Epithelial cell of prostate (primary cell): ENCODE measurements at regions not wholly inside any gene's neighbourhood (a gene's known extent, or its start where the extent isn't known, plus 50 kb on each side); places are given as distances from the start of the nearest gene placed in this dataset.
"Not testable (repeated sequence)": the region's sequence is repeated elsewhere in the genome, so short reads cannot be mapped to it uniquely, and the experiment has no call there.

ENCODE experiments used
- DNase-seq: peaks from one replicate; pipeline ENCODE4 v3.0.0-alpha.2; 2011; ENCODE audit warnings: low read depth, low spot score
- H3K27ac ChIP-seq: fragments of 450-650 bp; 2 replicates; pipeline ENCODE4 v1.5.1; 2017; ENCODE audit warnings: mild to moderate bottlenecking

- H3K27ac ChIP-seq = no peak overlapping the region
- DNase-seq = no peak
These were observed 52.0 kb downstream of the OLIG1 start for GRCh38 chr21:33121715-33122475.

- no peak for DNase-seq
- no peak overlapping the region for H3K27ac ChIP-seq
These were observed 52.6 kb downstream of the OLIG1 start for GRCh38 chr21:33122507-33122906.

- no peak overlapping the region for H3K27ac ChIP-seq
- no peak for DNase-seq
These were observed 53.6 kb downstream of the OLIG1 start for GRCh38 chr21:33123374-33124123.

GRCh38 chr21:33124889-33125288, 54.9 kb downstream of the OLIG1 start:
- H3K27ac ChIP-seq = no peak overlapping the region
- DNase-seq = no peak

- H3K27ac ChIP-seq = no peak overlapping the region
- DNase-seq = no peak
These were observed 55.9 kb downstream of the OLIG1 start for GRCh38 chr21:33125680-33126375.

GRCh38 chr21:33126569-33126968, 56.6 kb downstream of the OLIG1 start:
- DNase-seq = no peak
- no peak overlapping the region for H3K27ac ChIP-seq

GRCh38 chr21:33127154-33127867, 57.4 kb downstream of the OLIG1 start:
- no peak overlapping the region for H3K27ac ChIP-seq
- DNase-seq = no peak

- no peak overlapping the region for H3K27ac ChIP-seq
- DNase-seq = no peak
These were observed 57.9 kb downstream of the OLIG1 start for GRCh38 chr21:33127868-33128242.

- no peak overlapping the region for H3K27ac ChIP-seq
- no peak for DNase-seq
These were observed 58.6 kb downstream of the OLIG1 start for GRCh38 chr21:33128538-33128937.

GRCh38 chr21:33132054-33132453, 62.1 kb downstream of the OLIG1 start:
- DNase-seq = no peak
- no peak overlapping the region for H3K27ac ChIP-seq

- no peak for DNase-seq
- H3K27ac ChIP-seq = no peak overlapping the region
These were observed 64.0 kb downstream of the OLIG1 start for GRCh38 chr21:33133892-33134291.

GRCh38 chr21:33135925-33136324, 66.0 kb downstream of the OLIG1 start:
- H3K27ac ChIP-seq = no peak overlapping the region
- no peak for DNase-seq

- no peak overlapping the region for H3K27ac ChIP-seq
- DNase-seq = no peak
These were observed 67.0 kb downstream of the OLIG1 start for GRCh38 chr21:33136847-33137502.

GRCh38 chr21:33139084-33139483, 69.1 kb downstream of the OLIG1 start:
- no peak overlapping the region for H3K27ac ChIP-seq
- no peak for DNase-seq

- DNase-seq = no peak
- no peak overlapping the region for H3K27ac ChIP-seq
These were observed 70.3 kb downstream of the OLIG1 start for GRCh38 chr21:33140288-33140687.

- DNase-seq = no peak
- H3K27ac ChIP-seq = no peak overlapping the region
These were observed 76.5 kb downstream of the OLIG1 start for GRCh38 chr21:33146467-33146866.

- DNase-seq = no peak
- H3K27ac ChIP-seq = no peak overlapping the region
These were observed 79.2 kb downstream of the OLIG1 start for GRCh38 chr21:33149181-33149580.

GRCh38 chr21:33150968-33151367, 78.8 kb upstream of the IFNAR2 start:
- not testable (repeated sequence) for H3K27ac ChIP-seq, DNase-seq

- DNase-seq = no peak
- no peak overlapping the region for H3K27ac ChIP-seq
These were observed 77.6 kb upstream of the IFNAR2 start for GRCh38 chr21:33151941-33152731.
